Mucosa of rectum (tissue), 2 donors: ENCODE measurements at regions not wholly inside any gene's neighbourhood (a gene's known extent, or its start where the extent isn't known, plus 50 kb on each side); places are given as distances from the start of the nearest gene placed in this dataset.

Experiments
- H3K27ac ChIP-seq, 2 donors: one replicate each; pipeline ENCODE4 v1.7.0; 2013; ENCODE audit warnings: inconsistent platforms in 2 of 2, low read depth in 2 of 2, low read length in 2 of 2
- H3K27me3 ChIP-seq, 2 donors: one replicate each; pipeline ENCODE4 v1.7.0; 2013; ENCODE audit warnings: low read length in 2 of 2; ENCODE audit not compliant: control insufficient read depth in 2 of 2, insufficient read depth in 2 of 2
- H3K36me3 ChIP-seq, 2 donors: one replicate each; pipeline ENCODE4 v1.7.0; 2013; ENCODE audit warnings: low read length in 2 of 2; ENCODE audit not compliant: control insufficient read depth in 2 of 2, insufficient read depth in 2 of 2
- H3K4me1 ChIP-seq, 2 donors: one replicate each; pipeline ENCODE4 v1.7.0; 2013; ENCODE audit warnings: low read length in 2 of 2, mild to moderate bottlenecking in 1 of 2; ENCODE audit not compliant: control insufficient read depth in 2 of 2, insufficient read depth in 2 of 2
- H3K4me3 ChIP-seq, 2 donors: one replicate each; pipeline ENCODE4 v1.7.0; 2013; ENCODE audit warnings: low read length in 2 of 2
- H3K9ac ChIP-seq, 2 donors: one replicate each; pipeline ENCODE4 v1.7.0; 2013; ENCODE audit warnings: low read length in 2 of 2, low read depth in 1 of 2, mild to moderate bottlenecking in 1 of 2
- H3K9me3 ChIP-seq, 2 donors: one replicate each; pipeline ENCODE4 v1.7.0; 2013; ENCODE audit warnings: low read length in 2 of 2; ENCODE audit not compliant: control insufficient read depth in 2 of 2
- donor health status: healthy.
- donor health status: Normal muscosa, but diverticular disease.

DNA sequence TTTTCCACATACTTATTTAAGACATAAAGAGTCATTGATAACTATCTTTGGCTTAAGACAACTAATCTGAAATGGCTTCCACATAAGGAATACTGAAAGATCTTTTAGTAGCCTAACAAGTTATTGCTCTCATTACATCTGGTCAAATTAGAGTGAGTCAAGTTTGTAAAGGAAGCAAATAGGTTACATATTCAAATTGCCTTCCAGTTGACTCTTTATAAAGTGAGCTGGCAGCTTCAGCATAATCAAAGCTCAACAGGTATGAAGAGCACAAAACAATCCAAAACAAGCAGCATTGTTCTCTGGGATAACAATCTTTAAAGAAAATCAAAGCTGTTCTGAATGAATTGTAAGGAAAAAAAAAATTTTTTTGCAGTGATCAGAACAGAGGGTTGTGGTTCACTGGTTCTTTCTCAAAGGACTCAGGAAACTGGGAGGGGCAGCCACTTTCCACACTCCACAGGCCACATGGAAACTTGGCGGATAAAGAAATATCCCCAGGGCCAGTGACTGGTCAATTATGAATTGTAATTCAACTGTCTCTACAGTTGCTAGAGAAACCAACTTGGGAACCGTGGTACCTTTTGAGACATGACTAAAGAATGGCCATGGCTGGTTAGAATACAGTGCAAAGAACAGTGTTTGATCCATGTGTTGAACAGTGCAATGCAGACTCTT is 369.3 kb upstream of the KCNH7 start:
- Histone ChIP-seq H3K4me1 (no peaks in the 10 kb centered on the region), H3K36me3 (no peaks in the 10 kb centered on the region), H3K9me3 (no peaks in the 10 kb centered on the region), H3K27me3 (no peaks in the 10 kb centered on the region), H3K4me3 (no peak overlapping the region), H3K9ac (no peak overlapping the region), H3K27ac (no peak overlapping the region)

DNA sequence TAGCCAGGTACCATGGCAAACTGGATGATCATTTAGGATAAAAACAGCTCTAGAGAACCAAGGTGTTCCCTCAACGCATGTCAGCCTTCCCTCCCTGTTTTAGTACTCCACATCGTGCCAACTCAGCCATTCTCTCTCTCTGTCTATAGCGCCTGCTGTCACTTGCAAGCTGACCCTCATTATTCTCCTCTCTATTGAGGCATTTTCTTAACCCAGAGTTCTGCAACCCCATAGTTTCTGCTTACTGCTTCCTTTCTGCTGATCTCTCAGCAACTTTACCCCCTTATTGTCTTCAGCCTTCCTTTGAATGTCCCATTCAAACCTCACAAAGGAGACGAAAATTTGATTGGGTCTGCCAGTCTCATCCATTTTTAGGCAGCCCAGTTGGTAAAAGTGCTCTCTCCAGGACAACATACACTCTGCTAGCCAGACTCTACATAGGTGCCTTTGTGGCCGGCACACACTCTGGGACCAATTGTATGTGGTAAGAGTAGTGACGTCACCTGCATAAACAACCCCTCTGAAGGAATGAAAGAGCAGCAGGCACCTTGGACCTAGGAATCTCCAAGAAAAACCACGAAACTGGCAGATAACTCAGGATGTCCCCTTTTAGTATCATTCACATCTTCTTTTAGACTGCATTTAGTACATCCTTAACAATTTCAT is 367.2 kb upstream of the KCNH7 start:
- no peaks in the 10 kb centered on the region for H3K4me1 ChIP-seq
- no peak overlapping the region for H3K4me3 ChIP-seq
- H3K9me3 ChIP-seq, result no peaks in the 10 kb centered on the region
- H3K27ac ChIP-seq, result no peak overlapping the region
- H3K9ac ChIP-seq, result no peak overlapping the region
- no peaks in the 10 kb centered on the region for H3K27me3 ChIP-seq
- no peaks in the 10 kb centered on the region for H3K36me3 ChIP-seq

DNA sequence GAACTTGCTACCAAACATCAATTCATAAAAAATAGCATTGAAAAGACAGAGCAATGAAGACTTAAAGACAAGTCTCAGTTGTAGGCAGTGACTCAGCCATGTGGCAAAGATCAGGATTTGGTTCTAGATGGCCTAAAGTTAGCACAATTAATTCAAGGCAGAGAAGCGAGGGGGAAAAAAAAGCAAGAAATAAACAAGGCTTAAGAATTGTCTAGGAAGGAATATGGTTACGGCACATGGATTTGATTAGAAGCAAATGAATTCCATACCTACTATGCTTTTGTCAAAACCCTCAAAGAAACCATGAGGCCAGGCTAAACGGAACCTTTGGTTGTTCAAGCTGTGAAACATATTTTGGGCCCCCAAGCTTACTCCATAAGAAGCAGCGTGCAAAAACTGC is 362.2 kb upstream of the KCNH7 start:
- H3K4me1 ChIP-seq, result no peaks in the 10 kb centered on the region
- no peak overlapping the region for H3K27ac ChIP-seq

DNA sequence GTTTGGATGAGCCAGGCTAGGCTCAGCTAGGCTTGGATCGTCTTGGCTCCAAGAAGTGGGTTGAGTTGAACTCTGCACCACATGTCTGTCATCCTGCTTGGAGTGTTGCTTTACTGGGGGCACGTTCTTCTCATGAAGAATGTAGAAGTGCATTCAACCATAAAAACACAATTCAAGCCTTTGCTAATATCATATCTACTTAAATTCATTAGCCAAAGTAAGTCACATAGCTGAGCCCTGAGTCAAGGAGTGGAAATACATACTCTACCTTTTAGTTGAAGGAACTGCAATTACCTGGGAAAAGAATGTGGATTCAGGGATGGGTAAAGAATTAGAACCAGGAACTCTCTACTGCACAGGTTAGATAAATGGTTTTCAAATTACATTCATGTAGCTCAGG is 360.4 kb upstream of the KCNH7 start:
- H3K27ac ChIP-seq, result no peak overlapping the region
- no peaks in the 10 kb centered on the region for H3K9me3 ChIP-seq
- no peak overlapping the region for H3K9ac ChIP-seq
- H3K36me3 ChIP-seq, result no peaks in the 10 kb centered on the region
- no peaks in the 10 kb centered on the region for H3K4me1 ChIP-seq
- no peaks in the 10 kb centered on the region for H3K27me3 ChIP-seq
- no peak overlapping the region for H3K4me3 ChIP-seq

More for the DNA sequence above, 362.2 kb upstream of the KCNH7 start:
- Histone ChIP-seq H3K4me3 (no peak overlapping the region), H3K27me3 (no peaks in the 10 kb centered on the region), H3K9me3 (no peaks in the 10 kb centered on the region), H3K9ac (no peak overlapping the region), H3K36me3 (no peaks in the 10 kb centered on the region)

DNA sequence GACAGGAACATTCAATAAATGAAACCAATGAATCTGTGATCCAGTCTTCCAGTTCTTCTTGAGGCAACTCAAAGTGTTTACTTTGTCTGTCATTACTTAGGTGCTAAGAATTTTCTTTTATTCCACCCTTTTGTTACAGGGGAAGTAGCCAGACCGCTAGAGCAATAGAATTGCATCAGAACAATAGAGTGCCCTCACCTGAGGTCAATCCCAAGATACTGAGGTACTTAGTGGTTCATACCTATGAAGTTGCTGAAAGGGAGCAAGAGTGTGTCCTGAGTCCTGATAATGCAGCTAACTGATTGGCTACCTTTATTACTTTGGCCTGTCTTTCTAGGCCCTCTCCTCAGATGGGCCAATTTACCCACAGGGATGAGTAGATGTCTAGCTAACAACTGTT is 359.4 kb upstream of the KCNH7 start:
- Histone ChIP-seq H3K9me3 (no peaks in the 10 kb centered on the region), H3K4me1 (no peaks in the 10 kb centered on the region), H3K4me3 (no peak overlapping the region), H3K27ac (no peak overlapping the region), H3K27me3 (no peaks in the 10 kb centered on the region), H3K36me3 (no peaks in the 10 kb centered on the region), H3K9ac (no peak overlapping the region)

DNA sequence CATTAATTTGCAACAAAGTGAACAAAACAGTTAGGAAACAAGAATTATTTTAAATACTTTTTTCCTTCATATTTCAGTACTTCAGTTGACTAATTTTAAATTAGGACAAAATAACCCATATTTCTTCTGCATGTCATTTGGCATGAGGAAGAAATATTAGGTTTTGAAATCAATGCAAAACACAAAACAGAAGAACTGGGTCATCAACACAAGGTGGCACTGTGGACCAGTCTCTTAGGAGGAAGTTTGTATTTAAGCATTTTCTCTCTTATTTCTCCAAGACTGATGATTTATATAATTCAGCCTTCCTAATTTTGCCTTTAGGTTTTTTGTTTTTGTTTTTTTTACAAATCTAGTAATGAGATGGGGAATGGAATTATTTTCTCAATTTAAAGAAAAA is 352.8 kb upstream of the KCNH7 start:
- Histone ChIP-seq H3K4me3 (no peak overlapping the region), H3K36me3 (no peaks in the 10 kb centered on the region), H3K27ac (no peak overlapping the region), H3K27me3 (no peaks in the 10 kb centered on the region), H3K9me3 (no peaks in the 10 kb centered on the region), H3K4me1 (no peaks in the 10 kb centered on the region), H3K9ac (no peak overlapping the region)

DNA sequence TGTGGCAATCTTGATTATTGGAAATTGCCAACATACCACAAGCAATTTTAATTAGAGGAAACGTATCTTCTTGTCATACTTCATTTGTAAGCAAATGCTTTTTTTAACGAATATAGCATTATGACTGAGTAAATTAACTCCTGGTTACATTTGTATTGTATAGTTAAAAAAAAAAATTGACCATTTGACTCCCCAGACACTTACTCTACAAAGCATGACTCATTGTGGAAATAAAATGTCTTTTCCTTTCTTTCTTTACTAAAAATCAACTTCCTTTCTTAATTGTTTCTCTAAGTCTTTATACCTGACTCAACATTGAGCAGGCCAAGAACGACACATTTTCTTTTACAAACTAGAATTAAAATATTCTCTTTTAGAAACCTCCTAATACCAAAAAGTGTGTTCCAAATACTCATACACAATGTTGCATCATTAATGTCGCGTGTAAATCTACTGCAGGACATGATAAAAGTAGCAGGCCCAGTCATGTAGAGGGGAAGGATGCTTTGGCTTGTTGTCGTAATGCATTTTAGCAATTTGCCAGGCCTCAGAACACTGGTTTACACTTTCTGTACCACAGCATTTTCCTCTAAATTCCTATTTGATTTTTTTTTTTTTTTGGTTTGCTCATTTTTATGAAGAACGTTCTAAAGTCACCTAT is 349.6 kb upstream of the KCNH7 start:
- H3K27ac ChIP-seq, result no peak overlapping the region
- no peaks in the 10 kb centered on the region for H3K4me1 ChIP-seq
- no peaks in the 10 kb centered on the region for H3K27me3 ChIP-seq
- H3K9ac ChIP-seq, result no peak overlapping the region
- H3K36me3 ChIP-seq, result no peaks in the 10 kb centered on the region
- H3K4me3 ChIP-seq, result no peak overlapping the region
- H3K9me3 ChIP-seq, result no peaks in the 10 kb centered on the region

DNA sequence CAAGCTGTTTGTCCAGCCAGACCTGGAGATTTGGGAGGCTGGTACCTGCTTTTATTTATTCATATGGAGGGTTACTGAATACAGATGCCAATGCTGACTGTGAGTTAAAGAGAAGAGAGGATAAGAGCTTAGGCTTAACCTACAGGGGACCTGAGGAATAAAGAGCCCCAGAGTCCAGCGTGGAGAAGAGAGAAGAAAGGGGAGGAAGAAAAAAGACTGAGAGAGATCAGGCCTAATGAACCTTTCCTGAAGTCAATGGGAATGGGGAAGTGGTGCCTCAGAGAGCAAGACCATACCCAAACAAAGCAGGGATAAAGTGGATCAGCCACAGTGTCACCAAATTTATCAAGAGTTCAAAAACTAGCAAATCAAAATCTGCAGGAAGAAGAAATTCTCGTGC is 348.6 kb upstream of the KCNH7 start:
- Histone ChIP-seq H3K36me3 (no peaks in the 10 kb centered on the region), H3K4me1 (no peaks in the 10 kb centered on the region), H3K9ac (no peak overlapping the region), H3K4me3 (no peak overlapping the region), H3K27ac (no peak overlapping the region), H3K9me3 (no peaks in the 10 kb centered on the region), H3K27me3 (no peaks in the 10 kb centered on the region)

DNA sequence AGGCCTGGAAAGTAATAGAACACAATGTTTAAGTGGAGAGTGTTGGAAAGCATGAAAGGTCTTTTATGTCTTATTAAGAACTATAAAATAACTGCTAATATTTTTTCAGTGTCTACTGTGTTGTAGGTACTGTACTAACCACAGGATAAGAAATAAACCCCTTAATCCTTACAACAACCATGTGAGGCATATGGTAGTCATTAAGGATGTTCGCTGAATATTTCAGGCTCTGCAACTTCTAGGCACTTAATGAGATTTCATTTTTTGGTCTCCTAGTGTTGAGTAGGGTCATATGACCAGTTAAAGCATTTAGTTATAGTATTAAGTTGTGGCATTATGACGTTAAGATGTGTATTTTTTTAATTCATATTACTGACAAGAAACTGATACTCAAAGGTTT is 346.6 kb upstream of the KCNH7 start:
- Histone ChIP-seq H3K4me1 (no peaks in the 10 kb centered on the region), H3K9me3 (no peaks in the 10 kb centered on the region), H3K27me3 (no peaks in the 10 kb centered on the region), H3K36me3 (no peaks in the 10 kb centered on the region), H3K9ac (no peak overlapping the region), H3K27ac (no peak overlapping the region), H3K4me3 (no peak overlapping the region)

DNA sequence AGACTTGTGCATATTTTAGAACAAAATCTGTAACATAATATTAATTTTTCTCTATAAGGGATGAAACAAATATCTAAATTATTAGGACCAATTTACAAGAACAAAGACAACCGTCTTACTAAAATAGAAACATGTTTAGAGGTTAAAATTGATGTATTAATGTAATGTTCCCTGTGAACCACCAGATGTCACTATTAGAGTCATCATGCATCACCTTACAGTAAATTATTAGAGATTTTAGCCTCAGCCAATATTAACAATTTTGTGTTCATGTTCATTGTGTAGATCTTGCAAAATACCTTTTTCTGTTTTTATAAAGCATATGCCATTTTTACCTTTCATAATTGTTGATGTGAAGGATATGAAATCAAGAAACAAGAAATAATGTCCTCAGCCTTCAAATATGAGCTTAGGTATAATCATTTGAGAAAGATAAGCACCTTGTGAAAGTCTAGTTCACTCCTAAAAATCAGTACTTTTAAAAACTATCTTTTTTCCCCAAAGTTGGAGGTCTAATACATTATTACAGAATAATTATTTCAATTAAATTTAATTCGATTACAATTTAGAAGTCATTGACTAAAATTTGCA is 344.3 kb upstream of the KCNH7 start:
- H3K36me3 ChIP-seq, result no peaks in the 10 kb centered on the region
- H3K27ac ChIP-seq, result no peak overlapping the region
- H3K27me3 ChIP-seq, result no peaks in the 10 kb centered on the region
- H3K9ac ChIP-seq, result no peak overlapping the region
- H3K4me1 ChIP-seq, result no peaks in the 10 kb centered on the region
- no peak overlapping the region for H3K4me3 ChIP-seq
- H3K9me3 ChIP-seq, result no peaks in the 10 kb centered on the region
